ENCODE measurements at regions not wholly inside any gene's neighbourhood (a gene's known extent, or its start where the extent isn't known, plus 50 kb on each side); places are given as distances from the start of the nearest gene placed in this dataset.

- no peak overlapping the region for H3K4me3 ChIP-seq (ENCODE audit: low read depth, low read length)
- TF ChIP-seq CTCF (IDR thresholded peaks at IDR 0.05; ENCODE audit: borderline replicate concordance, insufficient read depth, low read depth, low read length): no peak
These were observed 212.2 kb downstream of the ZNF621 start for GRCh38 chr3:40736943-40737342.

DNA sequence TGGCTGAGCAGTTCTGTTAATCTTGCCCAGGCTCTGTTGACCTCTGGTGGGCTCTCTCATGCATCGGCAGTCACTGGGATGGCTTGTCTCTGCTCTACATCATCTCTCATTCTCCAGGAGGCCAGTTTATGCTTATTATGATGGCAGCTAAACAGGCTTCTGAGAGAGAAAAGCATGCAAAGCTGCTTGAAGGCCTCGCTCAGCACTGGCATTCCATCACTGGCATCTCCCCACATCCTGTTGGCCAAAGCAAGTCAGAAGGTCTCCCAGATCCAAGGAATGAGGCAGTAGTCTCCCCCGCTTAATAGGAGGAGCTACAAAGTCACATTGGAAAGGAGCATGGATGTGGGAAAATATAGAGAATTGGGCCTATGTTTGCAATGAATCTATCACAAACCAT, 212.6 kb downstream of the ZNF621 start:
- H3K4me3 ChIP-seq (ENCODE audit: low read depth, low read length): no peak overlapping the region
- no peak for TF ChIP-seq CTCF (IDR thresholded peaks at IDR 0.05; ENCODE audit: borderline replicate concordance, insufficient read depth, low read depth, low read length)

- TF ChIP-seq CTCF (IDR thresholded peaks at IDR 0.05; ENCODE audit: borderline replicate concordance, insufficient read depth, low read depth, low read length): no peak
- no peak overlapping the region for H3K4me3 ChIP-seq (ENCODE audit: low read depth, low read length)
These were observed 215.2 kb downstream of the ZNF621 start for GRCh38 chr3:40739971-40740370.

DNA sequence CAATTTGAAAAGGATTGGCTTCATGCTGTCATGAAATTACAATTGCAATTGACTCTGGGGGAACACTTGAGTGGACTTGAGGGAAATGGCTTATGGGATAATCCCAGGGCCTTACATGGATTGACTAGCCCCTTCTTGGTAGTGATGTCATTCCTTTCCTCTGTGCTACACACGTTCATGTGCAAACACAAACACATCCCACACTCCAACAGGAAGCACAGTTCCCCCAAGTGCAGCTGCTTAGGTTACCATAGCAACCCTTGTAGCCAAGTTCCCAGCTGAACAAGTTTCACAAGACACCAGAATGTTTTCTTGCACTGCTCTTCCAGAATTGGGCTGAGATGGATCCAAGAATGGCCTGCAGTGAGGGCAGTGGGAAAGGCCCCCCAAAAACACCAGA, 217.0 kb downstream of the ZNF621 start:
- TF ChIP-seq CTCF (IDR thresholded peaks at IDR 0.05; ENCODE audit: borderline replicate concordance, insufficient read depth, low read depth, low read length): no peak
- H3K4me3 ChIP-seq (ENCODE audit: low read depth, low read length): no peak overlapping the region

DNA sequence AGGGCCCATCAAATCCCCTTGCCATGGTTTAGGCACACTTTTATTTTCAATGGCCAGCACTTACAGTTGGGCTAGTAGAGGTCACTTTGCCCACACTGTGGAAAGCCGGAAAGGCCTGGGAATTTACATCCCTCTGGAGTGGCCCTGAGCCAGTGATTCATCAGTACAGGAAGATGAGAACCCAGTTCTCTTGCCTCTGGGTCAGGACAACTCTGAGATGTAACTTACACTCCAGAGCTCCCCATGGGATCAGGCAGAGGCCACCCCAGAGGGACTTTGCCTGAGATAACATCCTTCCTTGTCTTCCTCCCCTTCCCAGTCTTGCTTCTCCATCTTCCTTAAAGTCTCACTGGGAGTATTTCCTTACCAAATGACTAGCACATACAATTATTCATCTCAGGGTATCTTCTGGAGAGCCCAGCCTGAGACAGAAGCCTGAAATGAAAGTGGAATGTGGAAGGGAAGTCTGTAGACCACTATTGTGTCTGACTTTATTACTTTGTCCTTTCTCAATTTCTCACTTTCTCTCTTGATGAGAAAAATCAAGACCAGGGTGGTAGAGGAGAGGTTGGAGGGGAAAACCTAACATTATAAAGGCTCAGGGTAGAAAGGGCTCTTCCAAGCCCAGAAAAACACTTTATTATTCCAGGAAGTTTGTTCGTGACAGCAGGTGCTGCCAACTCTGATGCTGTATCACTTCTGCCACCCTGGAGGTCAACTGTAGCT, 220.8 kb downstream of the ZNF621 start:
- TF ChIP-seq CTCF (IDR thresholded peaks at IDR 0.05; ENCODE audit: borderline replicate concordance, insufficient read depth, low read depth, low read length): no peak
- H3K4me3 ChIP-seq (ENCODE audit: low read depth, low read length): no peak overlapping the region

GRCh38 chr3:40751666-40752065, 226.9 kb downstream of the ZNF621 start:
- H3K4me3 ChIP-seq (ENCODE audit: low read depth, low read length): no peak overlapping the region
- no peak for TF ChIP-seq CTCF (IDR thresholded peaks at IDR 0.05; ENCODE audit: borderline replicate concordance, insufficient read depth, low read depth, low read length)

DNA sequence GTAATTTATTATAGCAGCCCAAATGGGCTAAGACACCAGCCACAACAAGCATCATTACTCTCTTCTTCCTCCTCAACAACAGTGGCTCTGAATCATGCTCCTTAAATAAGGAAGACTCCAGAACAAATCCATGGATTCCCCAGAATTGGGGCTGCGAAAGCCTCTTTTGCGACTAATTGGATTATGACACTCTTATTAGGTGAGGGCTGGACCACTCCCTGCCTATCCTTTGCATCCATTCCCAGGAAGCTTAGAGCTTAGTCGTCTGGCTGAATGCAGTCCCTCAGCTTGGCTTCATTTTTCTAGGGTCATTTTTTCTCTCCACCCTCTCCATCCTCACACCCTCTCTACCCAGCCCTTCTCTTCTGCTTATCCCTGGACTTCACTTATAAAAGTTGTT, 227.7 kb downstream of the ZNF621 start:
- no peak for TF ChIP-seq CTCF (IDR thresholded peaks at IDR 0.05; ENCODE audit: borderline replicate concordance, insufficient read depth, low read depth, low read length)
- H3K4me3 ChIP-seq (ENCODE audit: low read depth, low read length): no peak overlapping the region

Measured in GM12875 (cell line).